GM19035 (cell line): ENCODE measurements at regions not wholly inside any gene's neighbourhood (a gene's known extent, or its start where the extent isn't known, plus 50 kb on each side); places are given as distances from the start of the nearest gene placed in this dataset.
"Not testable (repeated sequence)": the region's sequence is repeated elsewhere in the genome, so short reads cannot be mapped to it uniquely, and the experiment has no call there.

ENCODE experiments used
- ATAC-seq: cut with Tn5 transposase; IDR thresholded peaks from one replicate; pipeline ENCODE4 v1.9.1; 2021; ENCODE audit not compliant: unreplicated experiment

DNA sequence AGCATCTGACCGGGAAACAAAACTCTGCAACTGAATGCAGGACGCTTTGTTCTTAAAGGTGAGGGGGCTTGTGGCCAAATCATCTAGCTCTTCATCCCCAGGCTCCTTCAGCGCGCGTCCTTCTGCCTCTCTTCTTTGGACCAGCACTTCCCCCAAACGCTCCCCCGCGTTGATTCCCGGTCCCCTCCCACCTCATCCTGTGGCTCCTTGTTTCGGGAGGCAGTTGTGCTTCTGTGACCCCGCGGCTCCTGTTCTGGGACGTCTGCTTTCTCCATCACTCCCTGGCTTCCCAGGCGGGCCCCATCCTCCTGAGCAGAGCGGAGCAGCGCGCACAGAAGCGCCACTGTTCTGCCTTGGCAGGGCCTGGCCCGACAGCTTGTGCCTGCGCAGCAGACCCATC is 109.7 kb upstream of the ZNG1E start:
- not testable (repeated sequence) for ATAC-seq

DNA sequence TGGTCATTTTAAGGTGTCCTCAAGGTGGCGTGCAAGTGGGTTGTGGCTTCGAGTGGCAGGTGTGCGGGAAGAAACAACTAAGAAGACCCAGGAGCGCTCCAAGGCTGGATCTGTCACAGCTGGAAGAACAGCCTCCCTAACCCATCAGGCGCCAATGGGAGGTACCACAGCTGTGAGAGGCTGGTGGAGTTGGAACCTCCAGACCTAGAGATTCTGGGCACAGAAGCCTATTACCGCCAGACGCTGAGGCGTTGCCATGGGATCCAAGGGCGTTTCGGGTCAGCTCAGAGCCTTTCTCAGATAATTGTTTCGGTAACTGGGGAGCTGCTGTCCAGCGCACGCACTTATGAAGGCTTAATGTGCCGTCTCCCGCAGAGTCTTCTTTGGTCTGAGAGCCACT is 156.7 kb upstream of the ZNG1E start:
- ATAC-seq, result not testable (repeated sequence)

DNA sequence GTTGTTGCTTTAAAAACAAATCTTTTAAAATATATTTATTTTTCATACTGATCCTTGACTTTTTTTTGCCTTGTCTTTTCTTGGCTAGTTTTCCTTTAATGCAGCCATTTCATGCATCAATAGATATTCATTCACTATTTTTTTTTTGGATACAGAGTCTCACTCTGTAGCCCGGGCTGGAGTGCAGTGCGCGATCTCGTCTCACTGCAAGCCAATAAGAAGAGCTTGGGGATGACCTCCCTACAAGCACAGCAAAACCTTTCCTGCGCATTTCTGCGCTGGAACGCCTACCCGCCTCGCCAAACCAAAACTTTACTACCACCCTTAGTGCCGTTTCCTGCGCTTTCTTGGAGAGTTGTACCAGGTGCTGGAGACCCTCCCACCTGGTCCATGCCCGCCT is 161.3 kb upstream of the ZNG1E start:
- not testable (repeated sequence) for ATAC-seq

DNA sequence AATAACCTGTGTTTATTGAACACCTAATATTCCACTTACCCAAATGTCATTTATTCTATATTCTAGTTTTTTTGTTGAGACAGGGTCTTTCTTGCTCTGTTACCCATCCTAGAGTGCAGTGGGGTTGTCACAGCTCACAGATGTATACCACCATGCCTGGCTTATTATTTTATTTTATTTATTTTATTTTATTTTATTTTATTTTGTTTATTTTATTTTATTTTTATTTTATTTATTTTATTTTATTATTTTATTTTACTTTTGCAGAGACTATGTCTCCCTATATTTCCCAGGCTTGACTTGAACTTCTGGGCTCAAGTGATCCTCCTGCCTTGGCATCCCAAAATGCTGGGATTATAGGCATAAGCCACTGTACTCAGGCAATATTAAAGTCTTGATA is 167.8 kb upstream of the ZNG1E start:
- not testable (repeated sequence) for ATAC-seq

DNA sequence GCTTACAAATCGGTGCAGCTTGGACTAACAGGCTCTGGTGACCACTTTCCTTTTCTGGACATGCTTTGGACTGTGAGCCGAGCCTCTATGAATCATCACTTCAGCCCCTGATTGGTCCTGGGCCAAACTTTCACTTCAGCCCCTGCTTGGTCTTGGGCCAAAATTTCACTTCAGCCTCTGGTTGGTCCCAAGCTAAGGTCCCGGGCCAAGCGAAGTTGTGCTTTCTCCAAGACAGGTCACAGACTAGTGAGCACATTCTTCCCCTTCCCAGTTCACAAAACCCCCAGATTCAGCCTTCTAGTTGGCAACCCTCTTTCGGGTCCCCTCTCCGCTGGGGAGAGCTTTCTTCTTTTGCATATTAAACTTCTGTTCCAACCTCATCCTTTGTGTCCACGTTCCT is 171.0 kb upstream of the ZNG1E start:
- not testable (repeated sequence) for ATAC-seq

DNA sequence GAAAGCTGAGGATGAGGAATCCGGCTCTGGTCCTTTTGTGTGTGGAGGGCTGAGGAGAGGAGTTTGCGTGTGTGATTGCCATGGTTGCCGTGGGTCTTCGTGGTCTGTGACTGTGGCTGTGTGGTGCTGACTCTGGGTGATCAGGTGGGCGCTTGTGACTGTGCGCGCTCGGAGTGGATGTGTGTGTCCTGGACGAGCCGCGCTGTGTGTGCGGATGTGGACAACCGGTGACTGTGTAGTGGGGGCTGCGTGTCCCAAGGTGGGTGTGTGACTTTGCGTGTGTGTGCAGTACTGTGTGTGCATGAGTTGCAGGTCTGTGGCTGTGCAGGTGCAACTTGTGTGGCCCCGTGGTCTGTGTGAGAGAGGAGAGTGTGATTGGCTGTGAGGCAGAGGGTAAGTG is 172.0 kb upstream of the ZNG1E start:
- not testable (repeated sequence) for ATAC-seq

DNA sequence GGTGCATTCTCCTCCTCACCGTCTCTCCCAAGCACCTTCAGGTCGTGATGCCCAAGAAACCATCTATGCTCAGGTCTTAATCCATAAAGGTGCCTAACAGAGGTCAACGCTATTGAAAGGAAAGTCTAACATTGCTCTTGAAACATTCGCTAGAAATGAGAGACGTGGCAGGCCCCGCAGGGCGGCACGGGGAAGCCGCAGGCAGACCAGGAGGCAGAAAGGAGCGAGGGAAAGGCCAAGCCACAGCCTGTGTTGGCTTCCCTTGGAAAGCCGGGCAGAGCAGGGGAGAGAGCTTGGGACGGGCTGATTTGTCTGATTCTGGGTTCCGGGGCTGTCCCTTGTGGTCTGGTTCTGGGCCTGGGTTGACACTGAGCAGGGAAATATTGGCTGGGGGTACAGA is 192.8 kb upstream of the ZNG1E start:
- not testable (repeated sequence) for ATAC-seq

DNA sequence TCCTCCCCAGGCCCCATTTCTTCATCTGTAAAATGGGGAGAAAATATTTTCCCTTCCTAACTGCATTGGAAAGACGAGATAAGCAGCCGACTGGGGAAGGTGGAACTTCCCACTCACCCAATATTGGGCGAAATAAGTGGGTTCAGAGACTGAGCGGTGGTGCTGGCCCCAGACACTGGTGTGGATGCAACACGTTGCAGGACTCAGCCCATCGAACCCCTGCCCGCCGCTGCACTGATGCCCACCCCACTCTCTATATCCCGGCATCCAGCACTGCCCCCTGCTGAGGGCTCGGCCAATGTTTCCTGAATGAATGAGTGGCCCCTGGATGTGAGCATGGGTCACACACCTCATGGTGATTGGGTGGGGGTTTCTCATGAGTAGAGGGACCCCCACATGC is 194.4 kb upstream of the ZNG1E start:
- ATAC-seq, result not testable (repeated sequence)

DNA sequence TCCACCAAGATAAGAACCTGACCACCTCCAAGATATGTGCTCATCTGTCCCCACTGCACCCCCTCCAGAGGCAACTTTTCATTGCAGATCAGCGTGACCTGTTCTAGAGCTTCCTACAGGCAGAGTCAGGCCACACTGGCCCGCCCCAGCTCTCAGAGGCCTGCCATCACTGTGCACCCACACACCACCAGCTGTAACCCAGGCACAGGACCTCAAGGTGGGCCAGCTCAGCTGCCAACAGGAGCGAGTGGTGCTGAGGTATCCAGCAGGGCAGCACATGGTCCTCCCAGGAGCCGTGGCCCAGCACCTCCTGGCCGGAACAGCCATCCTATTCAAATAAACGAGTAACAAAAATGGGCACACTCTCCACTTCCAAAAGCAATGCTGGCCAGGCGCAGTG is 189.9 kb upstream of the FOXD4L5 start:
- not testable (repeated sequence) for ATAC-seq

DNA sequence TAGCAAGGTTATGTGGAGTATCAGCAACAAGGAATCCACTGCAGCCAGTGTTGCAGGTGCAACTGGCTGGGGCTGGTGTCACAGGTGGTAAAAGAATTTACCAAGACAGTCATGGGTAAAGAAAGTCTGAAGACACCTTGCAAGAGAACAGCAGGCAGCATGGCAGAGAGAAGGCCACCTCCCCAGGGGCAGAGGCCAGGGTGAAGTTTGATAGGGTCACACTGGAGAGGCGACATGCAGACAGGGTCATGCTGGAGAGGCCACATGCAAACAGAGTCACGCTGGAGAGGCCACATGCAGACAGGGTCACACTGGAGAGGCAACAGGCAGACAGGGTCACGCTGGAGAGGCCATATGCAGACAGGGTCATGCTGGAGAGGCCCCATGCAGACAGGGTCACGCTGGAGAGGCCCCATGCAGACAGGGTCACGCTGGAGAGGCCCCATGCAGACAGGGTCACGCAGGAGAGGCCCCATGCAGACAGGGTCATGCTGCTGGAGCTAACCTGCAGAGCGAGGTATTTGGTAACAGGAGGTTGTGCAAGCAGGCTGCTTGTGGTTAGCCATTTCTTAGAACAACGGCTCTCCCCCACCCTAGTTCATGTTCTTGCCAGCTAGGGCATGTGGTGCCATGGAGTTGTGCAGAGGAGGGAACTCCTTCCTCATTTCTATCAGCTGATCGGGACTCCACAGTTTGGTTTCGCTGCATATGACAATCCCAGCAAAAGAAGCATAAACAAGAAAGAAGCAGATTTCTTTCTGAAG is 188.2 kb upstream of the FOXD4L5 start:
- not testable (repeated sequence) for ATAC-seq

DNA sequence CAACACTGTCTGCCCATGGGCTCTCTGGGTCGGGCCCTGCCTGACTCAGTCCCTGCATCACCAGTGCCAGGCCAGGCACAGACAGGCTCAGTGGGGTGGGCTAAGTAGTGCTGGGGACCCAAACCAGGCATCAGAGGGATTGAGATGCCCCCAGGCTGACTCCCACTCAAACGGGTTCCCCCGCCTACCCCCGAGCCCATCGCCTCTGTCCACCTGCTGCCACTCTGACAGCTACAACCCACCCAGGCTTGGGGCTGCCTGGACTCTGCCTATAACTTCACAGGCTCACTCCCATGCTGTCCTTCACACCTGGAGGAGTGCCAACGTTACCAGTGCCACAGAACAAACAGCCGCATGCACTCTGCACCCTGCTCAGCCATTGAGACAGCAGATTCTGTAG is 186.1 kb upstream of the FOXD4L5 start:
- not testable (repeated sequence) for ATAC-seq

DNA sequence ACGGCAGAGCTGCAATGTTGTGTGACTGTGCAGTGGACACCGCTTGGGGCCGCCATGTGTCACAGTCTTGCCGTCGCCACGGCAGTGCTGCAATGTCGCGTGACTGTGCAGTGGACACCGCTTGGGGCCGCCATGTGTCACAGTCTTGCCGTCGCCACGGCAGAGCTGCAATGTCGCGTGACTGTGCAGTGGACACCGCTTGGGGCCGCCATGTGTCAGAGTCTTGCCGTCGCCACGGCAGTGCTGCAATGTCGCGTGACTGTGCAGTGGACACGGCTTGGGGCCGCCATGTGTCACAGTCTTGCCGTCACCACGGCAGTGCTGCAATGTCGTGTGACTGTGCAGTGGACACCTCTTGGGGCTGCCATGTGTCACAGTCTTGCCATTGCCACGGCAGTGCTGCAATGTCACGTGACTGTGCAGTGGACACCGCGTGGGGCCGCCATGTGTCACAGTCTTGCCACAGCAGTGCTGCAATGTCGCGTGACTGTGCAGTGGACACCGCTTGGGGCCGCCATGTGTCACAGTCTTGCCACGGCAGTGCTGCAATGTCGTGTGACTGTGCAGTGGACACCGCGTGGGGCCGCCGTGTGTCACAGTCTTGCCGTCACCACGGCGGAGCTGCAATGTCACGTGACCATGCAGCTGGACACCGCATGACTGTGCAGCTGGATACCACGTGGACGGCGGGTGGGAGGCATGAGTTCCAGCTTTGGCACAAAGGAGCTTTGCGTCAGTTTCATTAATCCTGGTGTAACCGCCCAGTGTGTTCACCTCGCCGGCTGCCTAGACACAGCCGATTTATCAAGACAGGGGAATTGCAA is 182.1 kb upstream of the FOXD4L5 start:
- ATAC-seq, result not testable (repeated sequence)

DNA sequence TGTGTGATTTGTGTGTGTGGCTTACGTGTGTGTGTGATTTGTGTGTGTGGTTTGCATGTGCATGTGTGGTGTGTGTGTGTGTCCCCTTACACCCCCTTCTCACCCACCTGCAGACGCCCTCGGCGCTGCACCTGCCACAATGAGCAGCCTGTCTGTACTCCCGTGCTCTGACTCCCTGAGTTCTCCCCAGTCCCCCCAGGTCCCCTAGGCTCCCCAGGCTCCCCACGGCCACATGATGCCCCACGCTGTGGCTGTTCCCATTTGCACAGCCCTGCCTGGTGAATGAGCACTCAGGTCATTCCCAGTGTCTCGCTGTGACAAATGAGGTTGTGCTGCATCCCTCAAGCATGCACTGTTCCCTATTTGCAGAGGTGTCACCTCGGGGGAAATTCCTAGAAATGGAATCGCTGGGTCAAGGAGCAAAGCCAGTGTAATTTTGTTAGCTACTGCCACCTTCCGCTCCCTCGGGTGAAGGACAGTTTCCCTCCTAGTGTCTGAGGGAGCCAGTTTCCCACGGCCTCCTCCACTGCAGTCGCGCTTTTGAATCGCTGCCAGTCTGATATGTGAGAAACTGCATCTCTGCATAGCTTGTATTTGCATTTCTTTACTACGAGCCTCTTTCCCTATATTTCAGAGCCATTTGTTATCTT is 180.4 kb upstream of the FOXD4L5 start:
- not testable (repeated sequence) for ATAC-seq

DNA sequence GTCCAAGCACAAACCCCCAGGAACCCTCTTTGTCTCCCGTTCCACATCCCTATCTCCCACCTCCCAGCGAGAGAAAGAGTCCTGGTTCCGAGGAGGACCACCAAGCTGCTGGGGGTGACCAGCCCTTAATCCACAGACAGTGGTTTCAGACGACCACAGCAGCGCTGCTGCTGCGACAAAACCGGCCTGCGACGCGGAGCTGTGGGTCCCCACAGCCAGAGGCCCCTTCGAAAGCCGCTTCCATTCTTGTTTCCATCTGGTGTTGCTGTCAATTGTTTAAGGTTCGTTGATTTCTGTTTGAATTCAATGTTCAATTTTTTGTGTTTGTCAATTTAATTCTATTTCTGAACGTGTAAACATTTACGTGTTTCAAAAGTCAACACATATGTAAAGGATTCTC is 177.5 kb upstream of the FOXD4L5 start:
- ATAC-seq, result not testable (repeated sequence)

DNA sequence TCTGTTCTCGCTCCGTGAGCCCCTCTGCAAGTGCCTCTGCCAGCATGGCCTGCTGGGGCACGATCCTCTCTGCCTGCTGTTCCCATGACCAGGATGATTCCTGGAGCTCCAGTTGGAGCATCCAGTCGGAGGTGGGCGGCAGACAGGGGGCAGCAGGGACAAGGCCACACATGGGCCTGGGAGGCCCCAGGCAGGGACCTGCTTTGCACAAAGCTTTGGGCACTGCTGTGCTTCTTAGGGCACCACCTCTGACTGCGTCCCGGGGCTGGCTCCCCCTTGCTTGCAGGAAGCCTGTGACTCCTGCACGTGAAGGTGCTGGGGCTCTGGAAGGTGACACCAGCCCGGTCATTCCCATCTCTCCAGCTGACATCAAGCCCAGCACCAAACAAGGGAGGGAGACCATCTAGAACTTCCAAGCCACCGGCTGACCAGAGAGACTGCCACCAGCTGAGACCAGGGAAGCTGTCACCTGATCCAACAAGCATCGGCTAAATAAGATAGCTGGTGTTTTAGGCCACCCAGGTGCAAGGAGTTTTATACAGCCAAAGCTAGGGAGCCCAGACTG is 174.8 kb upstream of the FOXD4L5 start:
- no peak for ATAC-seq

DNA sequence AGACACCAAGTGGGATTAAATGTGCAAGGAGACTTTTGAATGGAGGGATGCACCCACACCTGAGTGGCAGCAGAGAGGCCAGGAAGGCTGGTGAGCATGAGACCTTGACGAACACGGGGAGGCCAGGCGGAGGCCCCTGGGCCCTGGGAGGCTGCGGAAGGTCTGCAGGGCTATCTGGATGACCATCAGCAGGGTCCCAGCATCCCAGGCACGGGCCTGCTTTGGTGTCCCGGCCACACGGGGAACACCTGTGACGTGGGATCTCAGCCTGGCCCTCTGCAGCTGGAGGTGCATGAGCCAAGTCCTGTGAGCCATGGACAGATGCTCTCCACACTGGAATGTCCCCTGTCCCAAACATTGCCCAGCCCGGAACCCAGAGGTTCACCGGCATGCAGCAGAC is 174.0 kb upstream of the FOXD4L5 start:
- ATAC-seq, result no peak

DNA sequence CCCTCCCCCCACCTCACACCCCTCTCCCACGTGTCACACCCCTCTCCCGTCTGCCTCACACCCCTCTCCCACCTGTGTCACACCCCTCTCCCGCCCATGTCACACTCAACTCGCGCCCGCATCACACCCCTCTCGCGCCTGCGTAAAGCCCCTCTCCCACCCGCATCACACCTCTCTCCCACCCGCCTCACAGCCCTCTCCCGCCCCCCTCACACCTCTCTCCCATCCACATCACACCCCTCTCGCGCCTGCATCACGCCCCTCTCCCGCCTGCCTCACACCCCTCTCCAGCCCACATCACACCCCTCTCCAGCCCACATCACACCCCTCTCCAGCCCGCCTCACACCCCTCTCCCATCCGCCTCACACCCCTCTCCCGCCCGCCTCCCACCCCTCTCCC is 173.5 kb upstream of the FOXD4L5 start:
- ATAC-seq, result no peak

DNA sequence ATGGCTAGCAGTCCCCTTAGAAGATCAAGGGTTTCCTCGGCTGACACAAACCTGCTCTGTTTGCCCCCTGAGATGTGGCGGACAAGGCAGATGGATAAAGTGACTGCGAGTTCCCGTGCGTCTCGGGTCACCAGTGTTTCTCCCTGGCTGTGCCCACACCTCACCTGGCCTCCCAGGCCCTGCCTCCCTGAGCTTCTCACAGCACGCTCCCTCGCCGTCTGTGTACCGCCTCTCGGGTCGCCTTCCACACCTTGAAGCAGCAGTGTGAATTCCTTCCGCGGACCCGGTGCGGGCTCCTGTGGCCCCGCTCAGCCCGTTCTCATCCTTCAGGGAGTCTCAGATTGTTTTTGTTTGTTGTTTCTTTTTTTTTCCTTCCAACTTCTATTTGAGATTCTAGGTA is 172.0 kb upstream of the FOXD4L5 start:
- ATAC-seq, result not testable (repeated sequence)

DNA sequence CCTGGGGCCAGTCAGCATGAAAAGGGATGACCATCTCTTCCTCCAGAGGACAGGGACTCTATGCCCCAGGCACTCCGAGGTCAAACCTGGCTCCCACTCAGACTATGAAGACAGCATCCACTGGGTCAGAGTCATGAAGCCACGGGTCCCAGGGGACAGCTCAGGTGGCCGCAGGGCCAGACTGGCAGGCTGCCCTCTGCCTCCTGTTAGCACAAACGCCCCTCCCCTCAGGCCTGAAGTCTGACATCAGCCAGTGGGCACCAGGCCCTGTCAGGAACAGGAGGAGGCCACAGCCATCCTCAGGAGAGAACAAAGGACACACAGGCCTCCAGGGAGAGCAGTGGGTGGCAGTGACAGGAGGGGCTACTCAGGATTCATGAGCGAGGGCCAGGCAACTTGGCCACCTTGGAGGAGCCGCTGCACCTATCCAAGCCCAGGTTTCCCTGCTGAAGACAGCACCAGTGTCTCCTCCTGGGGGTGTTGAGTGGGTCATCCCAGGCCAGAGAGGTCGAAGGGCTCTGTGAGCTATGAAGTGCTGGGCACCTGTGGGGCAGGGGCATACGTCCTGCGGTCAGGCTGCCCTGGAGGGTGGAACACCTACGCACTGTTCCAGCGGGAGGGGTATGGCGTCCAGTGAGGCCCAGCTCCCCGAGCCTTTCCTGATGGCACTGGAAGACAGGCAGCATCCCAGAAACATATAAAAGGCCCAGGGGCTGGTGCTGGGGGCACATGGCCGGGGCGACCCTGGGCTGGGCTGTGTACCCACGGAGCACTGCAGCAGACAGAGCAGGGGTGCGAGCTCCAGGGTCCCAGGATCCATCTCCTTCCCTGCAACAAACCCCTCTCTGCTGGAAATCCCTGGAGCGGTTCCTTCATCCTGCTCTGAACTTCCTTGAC is 171.0 kb upstream of the FOXD4L5 start:
- ATAC-seq, result not testable (repeated sequence)

DNA sequence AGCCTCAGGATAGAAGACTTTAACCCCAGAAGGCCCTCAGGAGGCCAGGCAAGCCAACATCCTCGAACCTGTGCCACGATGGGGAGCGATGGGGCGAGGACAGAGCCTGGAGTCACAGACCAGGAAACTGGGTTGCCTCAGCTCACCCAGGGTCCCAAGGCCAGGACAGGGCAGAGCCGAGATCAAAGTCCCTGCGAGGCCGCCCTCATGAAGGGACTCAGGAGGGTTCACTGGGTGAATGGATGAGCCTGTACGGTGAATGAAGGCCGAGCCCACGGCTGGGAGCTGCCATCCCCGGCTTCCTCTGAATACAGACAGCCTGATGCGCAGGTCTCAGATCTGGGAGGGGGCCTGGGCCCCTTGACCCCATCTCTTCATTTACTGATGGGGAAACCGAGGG is 170.1 kb upstream of the FOXD4L5 start:
- ATAC-seq, result not testable (repeated sequence)
